Astrocyte (in vitro differentiated cells and primary cell): ENCODE measurements at regions not wholly inside any gene's neighbourhood (a gene's known extent, or its start where the extent isn't known, plus 50 kb on each side); places are given as distances from the start of the nearest gene placed in this dataset.

Experiments
- DNase-seq: peaks from one replicate; pipeline ENCODE4 v3.0.0-alpha.2; 2010; ENCODE audit warnings: low read depth
- FAIRE-seq: peaks from 2 replicates; lab custom pipeline; 2011; peaks lifted over from hg19 to GRCh38; lab: Jason Lieb, UNC
- H2AFZ ChIP-seq: 2 replicates; pipeline ENCODE4 v1.6.0; 2012; ENCODE audit warnings: low read depth, low read length, inconsistent platforms
- H3K27ac ChIP-seq: 2 replicates; pipeline ENCODE4 v1.5.1; 2011; ENCODE audit warnings: low read depth, low read length, inconsistent platforms
- H3K27me3 ChIP-seq: 2 replicates; pipeline ENCODE4 v1.6.0; 2011; ENCODE audit warnings: low read length, inconsistent platforms; ENCODE audit not compliant: insufficient read depth
- H3K36me3 ChIP-seq: 2 replicates; pipeline ENCODE4 v1.5.1; 2011; ENCODE audit warnings: low read length, inconsistent platforms; ENCODE audit not compliant: insufficient read depth
- H3K4me1 ChIP-seq: 2 replicates; pipeline ENCODE4 v1.5.1; 2011; ENCODE audit warnings: low read length, inconsistent platforms; ENCODE audit not compliant: insufficient read depth
- H3K4me2 ChIP-seq: 2 replicates; pipeline ENCODE4 v1.6.0; 2012; ENCODE audit warnings: low read length, inconsistent platforms
- H3K4me3 ChIP-seq: 2 replicates; pipeline ENCODE4 v1.5.1; 2011; ENCODE audit warnings: low read depth, mild to moderate bottlenecking, low read length, inconsistent platforms; ENCODE audit not compliant: insufficient read depth
- H3K79me2 ChIP-seq: 2 replicates; pipeline ENCODE4 v1.6.0; 2012; ENCODE audit warnings: mild to moderate bottlenecking, low read length, inconsistent platforms; ENCODE audit not compliant: insufficient read depth
- H3K9ac ChIP-seq: 2 replicates; pipeline ENCODE4 v1.6.0; 2012; ENCODE audit warnings: mild to moderate bottlenecking, low read length, inconsistent platforms
- H3K9me3 ChIP-seq: 2 replicates; pipeline ENCODE4 v1.5.1; 2012; ENCODE audit warnings: low read depth, mild to moderate bottlenecking, low read length, inconsistent platforms; ENCODE audit not compliant: insufficient read depth
- H4K20me1 ChIP-seq: 2 replicates; pipeline ENCODE4 v1.6.0; 2012; ENCODE audit warnings: low read length, inconsistent platforms; ENCODE audit not compliant: insufficient read depth
- H3K27ac Mint-ChIP-seq: one replicate; pipeline ENCODE4 v1.8.0; 2021; ENCODE audit warnings: mild to moderate bottlenecking, mixed read lengths; ENCODE audit not compliant: unreplicated experiment
- H3K27me3 Mint-ChIP-seq: one replicate; pipeline ENCODE4 v1.8.0; 2021; ENCODE audit warnings: low read depth, mixed read lengths; ENCODE audit not compliant: unreplicated experiment
- H3K36me3 Mint-ChIP-seq: one replicate; pipeline ENCODE4 v1.8.0; 2021; ENCODE audit warnings: low read depth, mixed read lengths; ENCODE audit not compliant: unreplicated experiment
- H3K4me1 Mint-ChIP-seq: one replicate; pipeline ENCODE4 v1.8.0; 2021; ENCODE audit warnings: low read depth, mixed read lengths; ENCODE audit not compliant: unreplicated experiment
- H3K4me3 Mint-ChIP-seq: one replicate; pipeline ENCODE4 v1.8.0; 2021; ENCODE audit warnings: mild to moderate bottlenecking, moderate library complexity, mixed read lengths; ENCODE audit not compliant: unreplicated experiment
- H3K9me3 Mint-ChIP-seq: one replicate; pipeline ENCODE4 v1.8.0; 2021; ENCODE audit warnings: mild to moderate bottlenecking, mixed read lengths; ENCODE audit not compliant: unreplicated experiment
- CTCF ChIP-seq: IDR thresholded peaks from 2 replicates; pipeline ENCODE4 v1.5.1; 2011; ENCODE audit warnings: low read depth, mild to moderate bottlenecking, inconsistent platforms, low read length, moderate library complexity; ENCODE audit not compliant: insufficient read depth
- EZH2 ChIP-seq: IDR thresholded peaks from 2 replicates; pipeline ENCODE4 v1.6.1; 2012; ENCODE audit warnings: mild to moderate bottlenecking, low read length, inconsistent platforms; ENCODE audit not compliant: insufficient read depth

- no peaks in the 10 kb centered on the region for H3K36me3 Mint-ChIP-seq
- Histone ChIP-seq H3K9me3 (no peaks in the 10 kb centered on the region), H3K4me3 (no peak overlapping the region), H2AFZ (no peak overlapping the region), H3K27me3 (no peaks in the 10 kb centered on the region), H4K20me1 (no peaks in the 10 kb centered on the region), H3K36me3 (no peaks in the 10 kb centered on the region), H3K27ac (no peak overlapping the region), H3K79me2 (no peaks in the 10 kb centered on the region), H3K9ac (no peak overlapping the region), H3K4me2 (no peak overlapping the region), H3K4me1 (peaks cover 4% of the 10 kb centered on the region)
- peaks cover 25% of the 10 kb centered on the region for H3K4me1 Mint-ChIP-seq
- FAIRE-seq, result peak; percentile 34
- no peak for TF ChIP-seq CTCF
- TF ChIP-seq EZH2, result no peak
- peak; percentile 75 for DNase-seq
- H3K27me3 Mint-ChIP-seq, result peaks cover 5% of the 10 kb centered on the region
- H3K4me3 Mint-ChIP-seq, result no peak overlapping the region
- peaks cover 6% of the 10 kb centered on the region for H3K9me3 Mint-ChIP-seq
- H3K27ac Mint-ChIP-seq, result peak overlapping the region; percentile 87
These were observed 176.8 kb upstream of the ASIC2 start for GRCh38 chr17:33469911-33470310.

DNA sequence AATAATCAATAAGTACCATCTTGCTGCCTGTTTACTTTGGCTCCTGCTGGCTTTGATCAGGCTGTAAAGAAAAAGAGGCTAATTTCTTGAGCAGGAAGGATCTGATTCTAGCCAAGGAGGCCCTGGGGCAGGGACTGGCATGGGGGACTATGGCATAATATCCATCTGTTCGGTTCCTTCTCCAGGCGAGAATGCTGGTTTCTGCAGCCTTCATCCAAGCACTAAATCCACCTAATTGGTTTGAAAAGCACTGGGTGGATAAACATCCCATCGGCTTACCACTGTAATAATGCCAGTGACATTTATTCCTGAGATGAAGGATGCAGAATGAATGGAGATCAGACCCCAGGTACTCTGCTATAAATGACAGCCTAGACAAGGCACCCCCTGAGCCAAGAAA, 180.0 kb upstream of the ASIC2 start:
- no peaks in the 10 kb centered on the region for H3K27me3 ChIP-seq
- no peaks in the 10 kb centered on the region for H4K20me1 ChIP-seq
- no peaks in the 10 kb centered on the region for H3K79me2 ChIP-seq
- Mint-ChIP-seq H3K27ac (no peak overlapping the region), H3K4me3 (no peak overlapping the region), H3K9me3 (peaks cover 4% of the 10 kb centered on the region), H3K4me1 (peaks cover 23% of the 10 kb centered on the region), H3K36me3 (no peaks in the 10 kb centered on the region), H3K27me3 (peaks cover 15% of the 10 kb centered on the region)
- peaks cover 4% of the 10 kb centered on the region for H3K4me1 ChIP-seq
- H3K4me2 ChIP-seq, result no peak overlapping the region
- DNase-seq (no peak), FAIRE-seq (no peak)
- H3K9me3 ChIP-seq, result no peaks in the 10 kb centered on the region
- no peak overlapping the region for H3K9ac ChIP-seq
- no peak overlapping the region for H3K27ac ChIP-seq
- H2AFZ ChIP-seq, result no peak overlapping the region
- TF ChIP-seq EZH2 (no peak), CTCF (no peak)
- H3K36me3 ChIP-seq, result no peaks in the 10 kb centered on the region
- H3K4me3 ChIP-seq, result no peak overlapping the region

GRCh38 chr17:33474789-33475188, 181.7 kb upstream of the ASIC2 start:
- H3K9ac ChIP-seq, result no peak overlapping the region
- Mint-ChIP-seq H3K27ac (no peak overlapping the region), H3K4me3 (no peak overlapping the region), H3K4me1 (peaks cover 12% of the 10 kb centered on the region), H3K36me3 (no peaks in the 10 kb centered on the region), H3K9me3 (no peaks in the 10 kb centered on the region), H3K27me3 (peaks cover 18% of the 10 kb centered on the region)
- DNase-seq (no peak), FAIRE-seq (no peak)
- H3K79me2 ChIP-seq, result no peaks in the 10 kb centered on the region
- H3K4me2 ChIP-seq, result no peak overlapping the region
- no peak overlapping the region for H3K4me3 ChIP-seq
- no peak overlapping the region for H3K27ac ChIP-seq
- no peaks in the 10 kb centered on the region for H4K20me1 ChIP-seq
- H3K27me3 ChIP-seq, result no peaks in the 10 kb centered on the region
- H3K4me1 ChIP-seq, result no peaks in the 10 kb centered on the region
- no peaks in the 10 kb centered on the region for H3K9me3 ChIP-seq
- no peak overlapping the region for H2AFZ ChIP-seq
- TF ChIP-seq CTCF (no peak), EZH2 (no peak)
- H3K36me3 ChIP-seq, result no peaks in the 10 kb centered on the region
